MV-4-11 (cell line): ENCODE measurements at regions not wholly inside any gene's neighbourhood (a gene's known extent, or its start where the extent isn't known, plus 50 kb on each side); places are given as distances from the start of the nearest gene placed in this dataset.
"Not testable (repeated sequence)": the region's sequence is repeated elsewhere in the genome, so short reads cannot be mapped to it uniquely, and the experiment has no call there.

ENCODE experiments used
- DNase-seq: peaks from one replicate; lab custom pipeline; 2025; lab: John Stamatoyannopoulos, UW

DNA sequence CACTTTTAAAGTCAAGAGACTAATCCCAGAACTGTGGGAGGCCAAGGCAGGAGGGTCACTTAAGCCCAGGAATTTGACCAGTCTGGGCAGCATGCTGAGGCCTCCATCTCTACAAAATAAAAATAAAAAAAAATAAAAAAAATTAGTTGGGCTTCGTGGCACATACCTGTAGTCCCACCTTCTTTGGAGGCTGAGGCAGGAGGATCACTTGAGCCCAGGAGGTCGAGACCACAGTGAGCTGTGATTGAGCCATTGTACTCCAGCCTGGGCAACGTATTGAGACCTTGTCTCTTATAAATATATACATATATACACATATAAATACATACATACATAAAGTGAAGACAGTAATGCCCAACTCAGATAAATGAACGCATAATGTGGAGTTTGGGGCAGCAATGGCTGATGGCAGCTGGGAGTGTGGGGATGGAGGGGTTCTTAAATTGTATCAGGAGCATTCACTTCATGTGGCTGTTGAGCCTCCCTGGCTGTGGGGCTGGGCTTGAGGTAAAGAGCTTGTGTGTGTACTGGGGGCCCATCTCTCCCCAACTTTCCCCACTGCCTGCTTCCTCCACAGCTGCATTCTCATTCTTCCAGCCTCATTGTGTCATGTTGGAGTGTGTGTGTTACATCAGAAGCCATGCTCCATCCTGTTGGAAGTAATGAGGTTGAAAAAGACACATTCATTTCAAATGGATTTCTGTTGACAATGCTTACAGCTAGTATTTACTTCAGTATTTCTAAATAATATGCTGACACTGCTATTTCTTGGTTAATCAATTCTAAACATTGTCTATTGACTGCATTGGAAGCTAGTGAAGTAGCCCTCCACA lies 96.5 kb upstream of the HS6ST1 start:
- no peak for DNase-seq

DNA sequence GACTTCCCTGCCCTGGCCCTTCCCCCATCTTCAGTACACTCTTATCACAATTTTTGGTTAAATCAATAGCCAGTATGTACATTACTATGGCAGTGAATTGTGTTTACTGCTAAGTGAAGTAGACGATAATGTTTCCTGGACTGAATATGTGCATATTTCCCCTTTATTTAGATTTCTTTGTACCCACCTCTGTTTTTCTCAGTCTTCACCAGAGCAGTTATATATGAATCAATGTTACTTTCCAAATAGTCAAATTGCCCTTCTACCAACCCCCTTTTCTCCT lies 97.1 kb upstream of the HS6ST1 start:
- no peak for DNase-seq

DNA sequence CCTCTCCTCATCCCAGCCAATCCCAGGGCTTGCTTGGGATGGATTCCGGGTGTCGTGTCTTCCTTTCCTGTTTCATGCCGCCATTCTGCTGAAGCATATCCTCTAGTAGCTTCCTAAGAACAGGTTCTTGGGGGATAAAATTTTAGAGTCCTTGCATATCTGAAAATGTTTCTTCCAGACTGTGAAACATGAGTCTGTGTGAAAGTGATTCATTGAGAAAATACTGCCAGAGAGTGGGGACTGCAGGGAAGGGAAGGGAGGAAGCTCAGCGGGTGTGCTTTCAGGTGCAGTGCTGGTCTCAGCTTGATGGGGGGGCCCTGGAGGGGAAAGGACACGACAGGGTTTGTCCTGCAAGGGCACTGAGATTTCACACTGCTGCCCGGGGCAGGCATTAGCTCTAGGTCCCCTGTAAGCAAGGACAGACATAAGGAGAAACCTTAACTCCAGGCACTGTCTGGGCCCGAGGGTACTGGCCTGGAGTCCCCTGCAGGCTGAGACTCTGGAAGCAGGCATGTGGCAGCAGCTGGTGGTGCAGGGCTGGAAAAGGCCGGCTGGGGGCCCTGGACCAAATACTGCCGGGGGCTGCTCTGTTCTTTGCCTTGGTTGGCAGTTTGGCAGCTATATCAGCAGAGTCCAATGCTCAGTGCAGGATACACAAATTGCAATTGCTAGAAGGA lies 97.6 kb upstream of the HS6ST1 start:
- DNase-seq = no peak

DNA sequence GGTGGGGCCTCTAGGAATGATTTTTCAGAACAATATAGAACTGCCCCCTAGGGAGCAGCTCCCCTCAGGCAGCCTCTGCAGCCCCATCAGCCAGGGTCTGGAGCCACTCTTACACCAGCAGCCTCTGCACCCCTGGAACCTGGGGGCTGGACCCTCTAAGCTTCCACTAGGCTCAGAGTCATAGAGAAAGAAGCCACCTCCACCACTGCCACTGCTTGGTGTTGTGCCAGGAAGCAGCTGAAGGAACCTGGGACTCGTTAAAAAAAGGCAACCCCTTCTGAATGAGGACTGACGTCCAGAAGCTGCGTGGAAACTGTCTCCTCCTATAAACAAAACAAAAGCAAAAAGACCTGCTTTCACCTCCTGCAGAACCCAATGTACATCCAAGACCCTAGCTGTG lies 98.1 kb upstream of the HS6ST1 start:
- no peak for DNase-seq

DNA sequence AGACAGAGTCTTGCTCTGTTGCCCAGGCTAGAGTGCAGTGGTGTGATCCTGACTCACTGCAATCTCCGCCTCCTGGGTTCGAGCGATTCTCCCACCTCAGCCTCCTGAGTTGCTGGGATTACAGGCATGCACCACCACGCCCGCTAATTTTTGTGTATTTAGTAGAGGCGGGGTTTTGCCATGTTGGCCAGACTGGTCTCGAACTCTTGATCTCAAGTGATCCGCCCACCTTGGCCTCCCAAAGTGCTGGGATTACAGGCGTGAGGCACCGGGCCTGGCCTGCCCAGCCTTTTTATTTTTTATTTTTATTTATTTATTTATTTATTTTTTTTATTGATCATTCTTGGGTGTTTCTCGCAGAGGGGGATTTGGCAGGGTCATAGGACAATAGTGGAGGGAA lies 98.6 kb upstream of the HS6ST1 start:
- DNase-seq = not testable (repeated sequence)

DNA sequence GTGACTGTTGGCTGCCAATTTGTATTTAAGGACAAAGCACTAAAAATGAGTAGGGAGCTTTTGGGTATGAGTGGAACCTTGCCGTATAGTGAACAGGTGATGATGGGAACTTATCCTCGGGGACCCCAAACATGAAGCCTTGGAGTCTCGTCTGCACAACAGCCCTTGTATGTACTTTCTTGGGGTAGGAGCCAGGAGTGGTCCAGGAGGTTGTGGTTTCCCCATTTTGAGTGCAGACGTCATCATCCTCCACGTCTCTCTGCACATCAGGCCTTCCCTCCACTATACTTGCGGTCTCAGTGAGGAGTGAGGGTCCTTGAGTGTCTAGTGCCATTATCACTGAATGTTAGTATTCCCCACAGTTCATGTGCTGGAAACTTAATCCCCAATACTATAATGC lies 101.5 kb upstream of the HS6ST1 start:
- no peak for DNase-seq

DNA sequence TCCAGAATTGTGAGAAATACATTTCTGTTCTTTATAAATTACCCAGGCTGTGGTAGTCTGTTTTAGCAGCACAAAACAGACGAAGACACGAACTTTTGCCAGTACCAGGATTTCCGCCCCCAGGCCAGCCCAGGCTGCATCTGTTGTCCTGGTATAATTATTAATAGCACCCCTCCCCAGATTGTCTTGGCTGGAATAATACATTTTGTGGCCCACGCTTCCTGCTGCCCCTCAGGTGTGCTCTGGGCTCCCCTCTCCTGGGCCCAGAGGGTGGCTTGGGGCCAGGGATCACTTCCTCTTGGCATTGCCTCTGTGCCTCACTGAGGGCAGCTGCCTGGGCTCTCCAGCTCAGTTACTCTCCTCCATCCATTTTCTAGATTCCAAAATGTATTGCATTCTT lies 102.1 kb upstream of the HS6ST1 start:
- no peak for DNase-seq

DNA sequence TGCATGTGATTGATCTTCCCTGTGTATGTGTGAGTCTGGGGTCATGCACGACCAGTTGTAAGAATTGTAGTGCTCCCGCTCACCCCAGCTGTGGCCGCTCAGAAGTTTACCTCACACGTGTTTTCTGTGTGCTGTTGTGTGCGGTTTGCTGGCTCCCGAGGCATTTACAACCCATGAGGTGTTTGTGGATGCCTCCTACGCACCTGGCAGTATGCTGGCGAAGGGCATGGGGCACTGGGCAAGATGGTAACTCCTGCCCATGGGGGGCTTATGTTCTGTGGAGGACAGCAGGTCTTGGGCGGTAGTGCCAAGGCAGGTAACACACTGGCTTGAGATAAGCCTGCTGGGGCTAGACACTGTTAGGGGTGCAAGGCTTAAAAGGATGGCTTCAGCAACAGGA lies 102.6 kb upstream of the HS6ST1 start:
- no peak for DNase-seq

DNA sequence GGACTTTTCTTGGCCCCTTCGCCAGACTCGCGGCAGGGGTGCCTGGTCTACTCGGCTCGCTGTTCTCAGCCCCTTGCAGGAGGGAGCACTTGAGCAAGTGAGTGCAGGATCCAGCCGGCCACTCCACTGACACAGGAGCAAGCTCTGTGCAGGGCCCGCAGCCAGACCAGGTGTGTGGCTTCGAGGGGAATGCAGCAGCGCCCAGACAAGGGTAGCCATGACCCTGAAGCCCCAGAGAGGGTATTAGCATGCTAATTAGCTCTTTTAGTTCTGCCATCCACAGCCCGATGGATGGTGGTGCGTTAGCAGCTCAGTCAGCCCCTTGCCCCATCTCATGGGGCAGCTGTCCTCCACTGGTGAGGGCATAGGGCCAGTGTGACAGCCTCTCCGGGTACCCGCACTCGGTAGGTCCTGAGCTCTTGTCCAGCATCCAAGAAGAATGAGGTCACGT lies 103.2 kb upstream of the HS6ST1 start:
- DNase-seq = no peak

DNA sequence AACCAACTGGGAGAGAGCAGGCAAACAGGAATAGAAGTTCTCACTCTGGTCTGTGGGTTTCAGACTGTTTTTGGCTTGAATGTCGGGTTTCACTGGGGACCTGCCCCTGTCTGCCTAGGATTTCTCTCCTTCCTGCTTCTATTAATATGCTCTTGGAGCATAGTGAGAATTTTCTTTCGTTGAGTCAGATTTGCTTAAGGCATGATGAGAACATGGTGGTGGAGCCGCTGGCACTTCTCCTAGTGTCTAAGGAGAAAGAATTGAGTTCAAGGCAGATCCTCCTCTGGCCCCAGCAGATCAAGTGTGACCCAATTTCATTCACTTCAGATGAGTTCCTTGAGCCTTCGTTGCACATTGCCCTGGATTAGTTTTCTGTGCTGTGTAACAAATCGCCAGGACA lies 103.9 kb upstream of the HS6ST1 start:
- no peak for DNase-seq

DNA sequence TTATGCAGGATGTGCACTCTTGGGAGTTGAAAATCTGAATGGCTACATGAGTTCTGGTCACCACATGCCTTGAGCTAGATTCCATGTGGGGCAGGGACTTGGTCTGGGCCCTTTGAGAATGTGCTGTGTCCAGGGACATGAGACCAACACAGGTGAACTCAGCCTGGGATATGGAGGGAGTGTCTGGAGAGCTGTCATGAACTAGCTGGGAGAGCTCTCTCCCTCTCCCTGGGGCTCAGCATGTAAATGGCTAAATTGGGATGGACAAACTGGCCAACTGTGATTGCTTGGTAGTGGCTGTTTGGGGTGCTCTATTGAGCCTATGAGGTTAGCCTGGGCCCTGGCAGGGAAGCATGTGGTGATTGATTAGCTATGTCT lies 105.1 kb upstream of the HS6ST1 start:
- DNase-seq = no peak

DNA sequence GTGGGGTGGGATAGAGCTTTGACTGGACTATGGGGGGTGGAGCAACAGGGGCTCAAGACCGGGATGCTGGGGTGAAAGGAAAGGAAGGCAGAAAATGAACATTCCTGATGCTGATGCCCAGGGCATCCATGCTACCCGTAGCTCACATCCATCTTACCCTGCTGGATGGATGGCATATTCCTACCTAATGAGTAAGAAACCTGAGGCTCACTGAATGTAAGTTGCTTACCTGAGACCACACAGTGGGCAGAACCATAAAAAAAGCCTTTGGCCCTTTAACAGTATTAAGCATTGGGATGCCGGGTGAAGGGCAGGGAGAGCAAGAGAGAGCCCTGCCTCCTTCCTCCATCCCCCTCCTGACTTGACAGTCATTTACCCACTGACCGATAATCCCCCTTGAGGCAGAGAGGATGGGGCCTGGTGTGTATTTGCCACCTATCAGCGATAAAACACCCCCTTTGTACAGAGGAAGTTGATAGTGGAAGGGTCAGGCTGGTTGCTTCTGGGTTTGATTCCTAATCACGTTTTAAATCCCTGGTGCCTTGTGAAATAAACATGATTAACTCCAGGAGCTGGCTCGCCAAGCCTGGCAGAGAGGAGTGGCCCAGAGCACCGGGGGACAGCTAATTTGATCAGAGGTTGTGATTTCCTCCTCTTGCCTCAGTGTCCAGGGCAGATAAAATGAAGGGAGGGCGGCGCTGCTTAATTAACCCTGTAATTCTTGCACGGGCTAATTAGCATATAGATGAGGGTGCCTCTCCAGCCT lies 105.9 kb upstream of the HS6ST1 start:
- no peak for DNase-seq

DNA sequence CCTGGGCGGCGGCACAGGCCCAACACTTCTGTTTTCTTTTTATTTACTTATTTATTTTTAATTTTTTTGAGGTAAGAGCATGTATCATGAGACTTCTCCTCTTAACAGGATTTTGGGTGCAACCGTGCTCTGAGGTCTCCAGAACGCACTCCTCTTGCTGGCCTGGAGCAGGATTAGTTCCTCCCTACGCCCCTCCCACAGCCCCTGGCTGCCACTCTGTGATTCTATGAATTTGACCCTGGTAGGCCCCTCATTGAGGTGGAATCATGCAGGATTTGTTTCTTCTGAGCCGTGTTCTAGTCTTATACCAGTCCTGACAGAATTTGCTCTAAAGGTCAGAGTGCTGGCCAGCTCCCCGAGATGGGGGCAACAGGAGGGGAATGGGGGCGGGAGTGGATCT lies 106.5 kb upstream of the HS6ST1 start:
- no peak for DNase-seq

DNA sequence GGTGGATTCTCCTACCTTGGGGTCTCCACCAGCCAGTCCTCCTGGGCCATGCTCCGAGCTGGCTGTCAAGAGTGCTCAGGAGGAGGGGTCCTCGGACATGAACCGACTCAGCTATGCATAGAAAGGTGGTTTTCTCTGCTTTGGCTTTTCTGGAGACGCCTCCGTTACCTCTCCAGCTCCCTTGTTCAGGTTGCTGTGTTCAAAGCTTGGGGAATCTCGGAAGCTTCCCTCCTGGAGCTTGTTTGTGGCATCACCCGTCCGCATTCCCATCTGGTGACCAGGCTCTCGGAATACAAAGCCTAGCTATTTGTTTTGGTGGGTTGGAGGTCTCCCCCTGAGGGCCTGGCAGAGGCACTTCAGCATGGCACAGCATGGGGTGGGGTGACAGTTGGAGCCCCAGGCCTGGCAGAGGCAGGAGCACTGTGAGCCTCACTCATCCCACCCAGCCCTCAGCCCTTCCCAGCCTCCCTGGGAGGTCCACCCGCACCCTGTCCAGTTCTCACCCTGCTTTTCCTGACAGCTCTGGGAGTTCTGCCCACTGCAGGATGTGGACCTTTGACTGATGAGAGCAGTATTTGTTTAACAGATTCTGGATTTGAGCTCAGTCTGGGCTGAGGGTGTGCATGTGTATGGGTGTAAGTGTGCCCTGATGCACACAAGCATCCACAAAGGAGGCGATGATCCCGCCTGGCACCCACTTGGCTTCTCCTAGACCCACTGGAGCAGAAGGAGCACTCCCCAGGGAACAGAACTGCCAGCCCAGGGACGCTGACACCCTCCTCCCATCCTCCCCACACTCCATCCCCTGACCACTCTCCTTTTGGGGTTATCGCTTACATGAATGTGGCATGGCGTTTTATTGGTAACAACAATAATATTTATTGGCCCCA lies 107.3 kb upstream of the HS6ST1 start:
- no peak for DNase-seq

DNA sequence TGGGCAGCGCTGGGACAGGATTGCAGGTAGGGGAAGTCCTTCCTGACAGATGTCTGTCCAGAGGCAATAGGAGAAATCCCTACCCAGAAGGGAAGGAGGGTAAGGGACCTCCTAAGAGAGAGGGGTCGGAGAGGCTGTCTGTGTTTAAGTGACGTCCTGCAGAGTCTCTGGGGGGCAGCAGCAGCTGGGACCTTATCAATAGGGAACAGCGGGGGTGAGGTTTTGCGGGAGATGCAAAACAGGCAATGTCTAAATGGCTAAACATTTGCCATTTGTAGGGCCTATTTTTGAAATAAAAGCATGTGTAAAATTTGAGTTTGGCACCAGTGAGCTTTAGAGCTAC lies 108.7 kb upstream of the HS6ST1 start:
- DNase-seq = no peak

DNA sequence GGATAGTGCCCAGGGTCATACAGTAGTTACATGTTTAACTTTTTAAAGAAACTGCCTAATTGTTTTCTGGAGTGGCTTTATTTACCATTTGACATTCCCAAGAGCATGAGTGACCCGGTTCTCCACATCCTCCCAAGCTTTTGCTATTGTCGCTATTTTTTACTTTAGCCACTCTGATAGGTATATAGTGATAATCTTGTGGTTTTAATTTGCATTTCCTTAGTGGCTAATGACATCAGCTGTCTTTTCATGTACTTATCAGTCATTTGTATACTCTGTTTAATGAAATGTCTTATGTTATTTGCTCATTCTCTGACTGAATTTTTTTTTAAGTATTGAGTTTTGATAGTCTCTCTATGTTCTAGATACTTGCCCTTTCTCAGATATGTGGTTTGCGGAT lies 109.7 kb upstream of the HS6ST1 start:
- DNase-seq = no peak

DNA sequence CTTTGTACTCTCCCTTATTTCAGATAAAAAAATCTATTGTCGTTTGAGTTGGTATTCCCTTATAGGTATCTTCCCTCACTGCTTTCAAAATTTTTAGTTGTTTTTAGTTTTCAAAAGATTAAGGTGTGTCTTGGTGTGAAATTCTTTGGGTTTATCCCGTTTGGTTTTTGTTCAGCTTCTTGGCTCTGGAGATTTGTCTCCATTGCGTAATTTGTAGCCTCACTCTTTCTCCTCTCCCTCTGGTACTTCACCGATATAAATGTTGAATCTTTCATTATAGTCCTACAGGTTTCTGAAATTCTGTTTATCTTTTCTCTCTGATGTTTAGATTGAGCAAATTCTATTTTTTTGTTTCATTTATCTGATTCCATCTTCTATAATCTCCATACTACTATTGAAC lies 113.8 kb upstream of the HS6ST1 start:
- DNase-seq = no peak

DNA sequence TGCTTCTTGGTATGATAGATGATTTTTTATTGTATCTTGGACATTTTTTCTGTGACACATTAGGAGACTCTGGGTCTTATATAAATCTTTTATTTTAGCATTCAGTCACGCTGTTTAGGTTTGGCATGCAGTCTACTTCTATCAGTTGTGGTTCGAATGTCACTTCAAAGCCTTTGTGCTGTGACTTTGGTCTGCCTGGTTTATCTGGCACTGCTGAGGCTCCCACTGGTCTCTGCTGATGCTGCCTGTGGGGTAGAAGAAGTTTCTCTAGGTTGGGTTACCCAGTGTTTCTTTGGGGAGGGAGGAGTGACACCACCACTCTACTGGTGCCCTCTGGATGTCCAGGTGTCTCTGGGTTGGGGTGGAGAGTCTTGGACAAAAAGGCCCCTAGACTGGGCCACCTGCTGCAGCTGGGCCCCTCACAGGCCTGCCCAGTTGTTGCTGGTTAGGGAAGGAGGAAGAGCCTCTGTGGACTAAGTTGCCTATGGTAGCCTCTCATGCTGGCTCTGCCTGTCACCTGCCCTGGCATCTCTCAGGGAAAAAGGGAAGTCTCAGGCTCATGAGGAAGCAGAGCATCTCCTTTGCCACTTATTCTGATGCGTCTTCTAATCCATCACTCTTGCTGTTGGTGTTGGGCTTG lies 115.4 kb upstream of the HS6ST1 start:
- DNase-seq = no peak

DNA sequence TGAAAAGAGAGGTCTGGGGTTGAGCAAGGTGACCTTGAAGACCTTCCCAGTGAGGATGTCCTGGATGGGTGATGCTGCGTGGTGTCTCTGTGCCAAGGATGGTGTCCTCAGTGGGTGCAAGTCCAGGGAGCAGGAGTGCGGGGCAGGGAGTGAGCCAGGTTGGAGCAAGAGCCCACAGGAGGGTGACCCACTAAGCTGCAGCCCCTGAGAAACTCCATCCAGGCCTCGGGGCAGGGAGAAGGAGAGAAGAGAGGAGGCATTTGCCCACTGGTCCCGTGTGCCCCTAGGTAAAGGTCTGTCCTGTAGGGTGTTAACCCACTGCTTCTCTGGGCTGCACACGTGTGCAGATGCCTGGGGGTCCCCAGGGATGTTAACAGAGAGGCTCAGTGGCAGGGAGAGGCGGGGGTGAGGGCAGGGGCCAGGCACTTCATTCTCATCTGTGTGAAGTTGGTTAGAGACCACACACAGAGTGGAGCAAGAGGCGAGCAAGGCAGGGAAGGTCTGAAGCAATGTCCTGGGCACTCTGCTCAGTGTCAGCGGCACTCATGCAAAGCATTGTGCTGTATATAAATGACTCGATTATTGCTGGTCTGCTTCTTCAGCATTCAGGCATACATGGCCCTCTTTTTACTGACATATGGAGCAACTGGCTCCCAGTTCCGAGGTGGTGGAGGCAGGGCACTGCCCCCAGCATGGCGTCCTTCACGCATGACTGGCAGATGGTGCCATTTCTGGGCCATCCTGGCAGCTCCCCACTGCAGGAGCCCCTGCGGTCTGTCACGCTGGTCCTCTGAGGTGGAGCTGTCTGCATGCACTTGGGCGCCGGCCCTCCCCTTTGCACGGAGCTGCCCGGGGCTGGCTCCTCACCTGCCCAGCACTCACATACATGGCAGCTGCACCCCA lies 117.2 kb upstream of the HS6ST1 start:
- DNase-seq = no peak

DNA sequence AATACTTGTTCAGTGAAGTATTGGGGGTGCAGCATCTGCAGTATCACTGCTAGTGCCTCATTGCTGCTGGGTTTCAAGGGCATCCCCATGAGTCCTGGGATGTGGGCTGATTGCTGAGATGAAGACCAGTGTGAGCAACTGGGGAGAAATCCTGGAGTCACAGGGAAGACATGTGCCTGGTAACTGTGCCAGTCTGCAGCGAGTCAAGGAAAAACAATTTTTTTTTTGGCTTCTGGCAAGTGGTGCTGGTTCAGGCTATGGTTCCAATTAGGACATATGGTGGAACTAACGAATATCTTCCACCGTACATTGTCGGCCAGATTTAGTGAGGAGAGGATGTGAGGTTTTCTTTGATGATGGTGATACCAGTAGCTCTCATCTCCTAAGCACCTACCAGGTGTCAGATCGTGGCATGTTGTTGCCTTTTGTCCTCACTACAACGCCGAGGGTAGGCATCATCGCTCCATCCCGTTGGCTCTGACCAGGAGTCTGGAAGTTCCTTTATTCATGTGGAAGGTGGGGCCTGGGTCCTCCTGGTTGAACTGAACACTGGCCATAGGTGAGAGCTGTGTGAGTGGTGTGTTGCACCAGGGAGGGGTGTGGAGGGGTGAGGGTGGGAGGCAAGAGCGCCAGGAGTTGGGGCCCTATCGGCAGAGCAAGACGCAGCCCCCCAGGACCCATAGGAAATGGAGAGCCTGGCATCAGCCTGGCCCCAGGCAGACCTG lies 118.0 kb upstream of the HS6ST1 start:
- no peak for DNase-seq
